Lung (tissue), 11 donors: ENCODE measurements at regions not wholly inside any gene's neighbourhood (a gene's known extent, or its start where the extent isn't known, plus 50 kb on each side); places are given as distances from the start of the nearest gene placed in this dataset.

Experiments used
- ATAC-seq: fragments of 200-7000 bp; cut with Tn5 transposase; one replicate; pipeline ENCODE4 v1.9.1; 2020; ENCODE audit warnings: moderate number of reproducible peaks; ENCODE audit not compliant: insufficient read depth, low FRiP score
- DNase-seq, 3 donors: peaks; one replicate each; pipeline ENCODE4 v3.0.0-alpha.2; 2013 to 2017
- H3K27ac ChIP-seq, 2 donors: one replicate each; pipeline ENCODE4 v1.5.1; 2013; ENCODE audit warnings: mild to moderate bottlenecking in 2 of 2, moderate library complexity in 2 of 2, control low read depth in 1 of 2, inconsistent platforms in 1 of 2, low read depth in 1 of 2, low read length in 1 of 2
- H3K27me3 ChIP-seq, 3 donors: one replicate each; pipeline ENCODE4 v1.5.1; 2013; ENCODE audit warnings: low read length in 2 of 3; ENCODE audit not compliant: control insufficient read depth in 3 of 3, insufficient read depth in 3 of 3
- H3K36me3 ChIP-seq, 4 donors: one replicate each; pipeline ENCODE4 v1.5.1; 2013; ENCODE audit warnings: low read length in 4 of 4, mild to moderate bottlenecking in 1 of 4, moderate library complexity in 1 of 4; ENCODE audit not compliant: control insufficient read depth in 4 of 4, insufficient read depth in 4 of 4
- H3K4me1 ChIP-seq, 5 donors: one replicate each; pipeline ENCODE4 v1.5.1; 2013; ENCODE audit warnings: low read length in 5 of 5, mild to moderate bottlenecking in 2 of 5, moderate library complexity in 1 of 5; ENCODE audit not compliant: control insufficient read depth in 5 of 5, insufficient read depth in 5 of 5
- H3K4me3 ChIP-seq: one replicate; pipeline ENCODE4 v1.5.1; 2013; ENCODE audit warnings: mild to moderate bottlenecking, control low read depth, moderate library complexity
- H3K9ac ChIP-seq, 2 donors: one replicate each; pipeline ENCODE4 v1.5.1; 2013; ENCODE audit warnings: low read length in 2 of 2, control low read depth in 1 of 2; ENCODE audit not compliant: insufficient read depth in 1 of 2
- H3K9me3 ChIP-seq, 4 donors: one replicate each; pipeline ENCODE4 v1.5.1; 2013; ENCODE audit warnings: low read length in 3 of 4, mild to moderate bottlenecking in 1 of 4, moderate library complexity in 1 of 4; ENCODE audit not compliant: control insufficient read depth in 4 of 4, insufficient read depth in 3 of 4
- CTCF ChIP-seq: IDR thresholded peaks from 2 replicates; pipeline ENCODE4 v1.5.1; 2012; ENCODE audit warnings: mild to moderate bottlenecking; ENCODE audit errors: control extremely low read depth, extremely low read depth
- WGBS, 2 donors: extraction: QIAGEN DNeasy Blood & Tissue Kit; methylation state at CpG; one replicate each; pipeline ENCODE4 v1.1.7; 2013; 5-methylcytosine and 5-hydroxymethylcytosine counted together
- donor health status: control.
- donor health status: control.
- donor health status: Bipolar disorder and iron deficiency.
- donor health status: healthy.
- donor health status: DM: yes; HTN: yes; CAD: no.

DNA sequence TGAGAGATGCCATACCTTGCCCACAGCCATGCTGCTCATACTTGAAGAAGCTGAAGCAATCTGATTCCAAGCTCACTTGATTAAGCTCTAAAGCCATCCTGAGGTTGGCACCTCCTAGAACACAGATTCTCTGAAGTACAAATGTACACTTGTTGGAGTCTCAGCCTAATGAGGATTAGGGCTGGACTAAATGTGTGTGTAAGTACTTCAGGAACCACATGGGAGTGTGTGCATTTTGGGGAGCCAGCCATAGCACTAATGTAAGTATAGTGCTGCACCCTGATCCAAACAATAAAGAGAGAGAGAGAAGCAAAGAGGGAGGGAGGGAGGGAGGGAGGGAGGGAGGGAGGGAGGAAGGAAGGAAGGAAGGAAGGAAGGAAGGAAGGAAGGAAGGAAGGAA lies 458.6 kb downstream of the MAFB start:
- H3K27ac ChIP-seq, result no peak overlapping the region
- no peaks in the 10 kb centered on the region for H3K9me3 ChIP-seq
- no peak overlapping the region for H3K9ac ChIP-seq
- no peak for TF ChIP-seq CTCF
- ATAC-seq, result no peak
- H3K27me3 ChIP-seq, result no peaks in the 10 kb centered on the region
- no peak overlapping the region for H3K4me3 ChIP-seq
- no peak for DNase-seq
- H3K4me1 ChIP-seq, result no peaks in the 10 kb centered on the region
- no peaks in the 10 kb centered on the region for H3K36me3 ChIP-seq

DNA sequence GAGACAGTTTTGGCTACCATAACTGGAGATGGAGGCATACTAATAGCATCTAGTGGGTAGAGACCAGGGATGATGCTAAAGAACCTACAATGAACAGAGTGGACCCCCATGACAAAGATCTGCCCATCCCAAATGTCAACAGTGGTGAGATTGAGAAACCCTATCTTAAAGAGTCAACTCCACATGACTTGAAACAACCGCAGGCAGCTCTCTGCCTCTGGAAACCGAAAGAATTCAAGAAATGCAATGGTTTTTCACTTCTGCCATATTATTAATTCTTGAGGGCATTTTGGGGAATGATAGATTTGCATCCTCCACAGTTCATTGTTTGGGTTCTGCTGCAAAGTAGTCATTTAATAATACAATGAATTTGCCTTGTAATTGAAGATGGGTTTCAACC lies 463.4 kb downstream of the MAFB start:
- Histone ChIP-seq H3K4me3 (no peak overlapping the region), H3K4me1 (no peaks in the 10 kb centered on the region), H3K36me3 (no peaks in the 10 kb centered on the region), H3K27me3 (no peaks in the 10 kb centered on the region), H3K9ac (no peak overlapping the region), H3K9me3 (peaks cover 0 to 3% (median 0%) of the 10 kb centered on the region in 4 donors), H3K27ac (no peak overlapping the region)
- ATAC-seq (no peak), DNase-seq (no peak)
- 83 to 95% methylated on average over 2 of the region's 2 CpGs for WGBS, 2 donors
- TF ChIP-seq CTCF, result no peak

DNA sequence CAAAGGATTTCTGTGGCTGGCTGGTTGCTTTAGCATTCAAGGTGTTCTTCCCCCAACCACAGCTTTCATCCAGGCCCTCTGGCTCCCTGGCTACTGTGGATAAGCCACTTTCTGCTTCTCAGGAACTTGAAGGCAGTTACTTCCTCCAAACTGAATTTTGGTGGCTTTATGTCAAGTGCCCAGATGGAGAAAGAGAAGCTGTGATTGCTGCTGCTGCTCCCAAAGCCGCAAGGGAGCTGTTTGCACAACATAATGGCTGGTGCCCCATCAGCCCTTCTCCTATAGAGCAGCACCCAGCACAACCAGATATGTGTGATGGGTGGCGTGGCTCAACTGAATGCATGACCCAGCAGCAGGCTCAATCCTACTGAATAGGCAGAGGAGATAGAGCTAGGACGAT lies 465.2 kb downstream of the MAFB start:
- Histone ChIP-seq H3K27me3 (no peaks in the 10 kb centered on the region), H3K36me3 (no peaks in the 10 kb centered on the region), H3K9ac (no peak overlapping the region), H3K4me3 (no peak overlapping the region), H3K27ac (no peak overlapping the region), H3K9me3 (peaks cover 0 to 3% (median 0%) of the 10 kb centered on the region in 4 donors), H3K4me1 (no peaks in the 10 kb centered on the region)
- no peak for TF ChIP-seq CTCF
- ATAC-seq (peak; percentile 16), DNase-seq (no peak)
- 82 to 84% methylated on average over 3 of the region's 3 CpGs for WGBS, 2 donors

DNA sequence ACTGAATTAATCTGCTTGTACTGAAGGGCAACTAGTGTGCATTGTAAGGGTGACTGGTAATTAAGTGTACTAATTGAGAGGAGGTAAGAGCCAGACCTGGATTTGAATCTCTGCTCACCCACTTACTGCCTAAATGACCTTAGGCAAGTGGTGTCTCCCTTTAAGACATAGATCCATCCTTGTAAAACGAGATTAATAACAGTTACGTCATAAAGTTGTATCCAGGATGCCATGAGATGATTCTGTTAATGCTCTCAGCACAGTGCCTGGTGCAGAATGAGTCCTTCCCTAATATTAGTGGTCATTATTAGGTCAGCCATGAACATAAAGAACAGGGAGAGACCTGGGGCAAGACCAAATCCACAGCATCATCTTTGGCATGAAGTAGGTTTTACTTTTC lies 470.1 kb downstream of the MAFB start:
- no peak for TF ChIP-seq CTCF
- no peak for ATAC-seq
- Histone ChIP-seq H3K9me3 (peaks cover 0 to 3% (median 0%) of the 10 kb centered on the region in 4 donors), H3K9ac (no peak overlapping the region), H3K4me3 (no peak overlapping the region), H3K4me1 (no peaks in the 10 kb centered on the region), H3K27ac (no peak overlapping the region), H3K36me3 (no peaks in the 10 kb centered on the region), H3K27me3 (no peaks in the 10 kb centered on the region)
- DNase-seq, result no peak
- WGBS, 2 donors, result 72 to 78% methylated on average over 2 of the region's 2 CpGs
